K562 (cell line): ENCODE measurements at regions not wholly inside any gene's neighbourhood (a gene's known extent, or its start where the extent isn't known, plus 50 kb on each side); places are given as distances from the start of the nearest gene placed in this dataset.

ENCODE experiments used
- ATAC-seq: fragments of 200-7000 bp; cut with Tn5 transposase; 3 replicates; pipeline ENCODE4 v1.9.1; 2020; ENCODE audit warnings: moderate library complexity
- BruUV-seq: library from RNA; stranded (reverse); fragments of 400-500 nt; replicated peaks from 2 replicates; lab custom pipeline; 2021; lab: Mats Ljungman, UMichigan
- CTCF ChIA-PET: fragments of 300-600 bp; formaldehyde crosslinking; extraction: SDS; loops from one replicate; lab custom pipeline; 2021; ENCODE audit warnings: low intra/inter-chr PET ratio; lab: Yijun Ruan, JAX
- POLR2A ChIA-PET: fragments of 300-600, 350-650 bp; sonication (Branson Sonifier 250); formaldehyde crosslinking; extraction: SDS; loops from one replicate; lab custom pipeline; 2021; ENCODE audit warnings: antibody characterized with exemption, inconsistent platforms; lab: Yijun Ruan, JAX
- DNase-seq, 4 experiments: peaks; one replicate each; pipeline versions ENCODE4 v3.0.0 to v3.0.0-alpha.2; 2011 to 2018; ENCODE audit warnings: low spot score in 3 of 4, mixed read lengths in 3 of 4; ENCODE audit errors: extremely low read depth in 1 of 4
- FAIRE-seq: peaks from 2 replicates; lab custom pipeline; 2011; peaks lifted over from hg19 to GRCh38; lab: Jason Lieb, UNC
- H2AFZ ChIP-seq: 2 replicates; pipeline ENCODE4 v1.6.0; 2011; ENCODE audit warnings: low read depth, low read length, control low read depth, inconsistent platforms
- H3K27ac ChIP-seq: fragments of 200-600 bp; 3 replicates; pipeline ENCODE4 v1.8.0; 2011; ENCODE audit warnings: low read depth, mild to moderate bottlenecking, control low read depth, inconsistent platforms, low read length, moderate library complexity, mixed read lengths; ENCODE audit errors: extremely low read depth
- H3K27me3 ChIP-seq, 2 experiments: fragments of 300-600 bp in 1 of 2; 2 replicates in 1 of 2; 3 replicates in 1 of 2; pipeline versions ENCODE4 v1.6.0 to v1.8.0; 2011; ENCODE audit warnings: inconsistent platforms in 2 of 2, low read length in 2 of 2, mild to moderate bottlenecking in 1 of 2, mixed read lengths in 1 of 2, moderate library complexity in 1 of 2; ENCODE audit not compliant: control insufficient read depth in 2 of 2, insufficient read depth in 2 of 2
- H3K36me3 ChIP-seq: fragments of 300-600 bp; 3 replicates; pipeline ENCODE4 v1.8.0; 2011; ENCODE audit warnings: mild to moderate bottlenecking, low read length, inconsistent platforms; ENCODE audit not compliant: control insufficient read depth, insufficient read depth
- H3K4me1 ChIP-seq, 2 experiments: fragments of 200-600 bp in 1 of 2; replicated peaks in 1 of 2; 2 replicates in 1 of 2; 3 replicates in 1 of 2; pipeline versions ENCODE4 v1.5.1 to v1.8.0; 2011; ENCODE audit warnings: inconsistent platforms in 2 of 2, low read length in 2 of 2, mild to moderate bottlenecking in 1 of 2, mixed read lengths in 1 of 2, moderate library complexity in 1 of 2; ENCODE audit not compliant: control insufficient read depth in 2 of 2, insufficient read depth in 2 of 2
- H3K4me2 ChIP-seq: 2 replicates; pipeline ENCODE4 v1.6.1; 2011; ENCODE audit warnings: low read length, control low read depth, inconsistent platforms, mixed read lengths; ENCODE audit not compliant: insufficient read depth
- H3K4me3 ChIP-seq: fragments of 200-600 bp; sonication (generic), shearing (Covaris generic); 2 replicates; pipeline ENCODE4 v1.5.1; 2016; ENCODE audit warnings: control low read depth, inconsistent platforms
- H3K79me2 ChIP-seq: fragments of 200-600 bp; 3 replicates; pipeline ENCODE4 v1.8.0; 2011; ENCODE audit warnings: low read length, inconsistent platforms; ENCODE audit not compliant: control insufficient read depth, insufficient read depth
- H3K9ac ChIP-seq, 2 experiments: 2 replicates each; pipeline versions ENCODE4 v1.6.0 to v1.6.1; 2011; ENCODE audit warnings: low read depth in 2 of 2, low read length in 2 of 2, control low read depth in 1 of 2, inconsistent platforms in 1 of 2, mild to moderate bottlenecking in 1 of 2, mixed read lengths in 1 of 2; ENCODE audit not compliant: insufficient read depth in 1 of 2
- H3K9me1 ChIP-seq: one replicate; pipeline ENCODE4 v1.6.0; 2011; ENCODE audit warnings: inconsistent platforms, mild to moderate bottlenecking, low read length, moderate library complexity; ENCODE audit not compliant: control insufficient read depth, insufficient read depth
- H3K9me3 ChIP-seq: replicated peaks from 2 replicates; pipeline ENCODE4 v1.5.1; 2011; ENCODE audit warnings: low read depth, low read length, inconsistent platforms; ENCODE audit not compliant: control insufficient read depth, insufficient read depth
- H4K20me1 ChIP-seq: replicated peaks from 2 replicates; pipeline ENCODE4 v1.6.1; 2011; ENCODE audit warnings: low read length, inconsistent platforms, mixed read lengths; ENCODE audit not compliant: control insufficient read depth, insufficient read depth
- BRCA1 ChIP-seq, 2 experiments: fragments of 450-650 bp in 1 of 2; sonication (generic) in 1 of 2; formaldehyde crosslinking in 1 of 2; IDR thresholded peaks; 2 replicates each; pipeline versions ENCODE4 v1.5.0 to v1.6.1; 2017 to 2020; ENCODE audit warnings: mild to moderate bottlenecking in 1 of 2, missing genetic modification reagents in 1 of 2
- HDAC1 ChIP-seq, 2 experiments: fragments of 450-650 bp; IDR thresholded peaks; 2 replicates each; pipeline ENCODE4 v1.6.1; 2016 to 2017; ENCODE audit warnings: inconsistent platforms in 1 of 2, mild to moderate bottlenecking in 1 of 2, moderate library complexity in 1 of 2
- MEF2A ChIP-seq: IDR thresholded peaks from 2 replicates; pipeline ENCODE4 v1.6.1; 2011; ENCODE audit warnings: low read depth, mild to moderate bottlenecking, low read length, moderate library complexity; ENCODE audit not compliant: control insufficient read depth
- PCBP1 ChIP-seq: fragments of 200-400 bp; formaldehyde crosslinking; IDR thresholded peaks from 2 replicates; pipeline ENCODE4 v1.6.1; 2018; ENCODE audit warnings: mild to moderate bottlenecking, low read depth, low read length; ENCODE audit not compliant: poor library complexity, severe bottlenecking
- PPARD ChIP-seq: fragments of 250-450 bp; sonication (Bioruptor Pico); IDR thresholded peaks from 2 replicates; pipeline ENCODE4 v1.8.0; 2022; ENCODE audit warnings: inconsistent platforms, mild to moderate bottlenecking, moderate library complexity
- PTBP1 ChIP-seq: fragments of 200-400 bp; formaldehyde crosslinking; IDR thresholded peaks from 2 replicates; pipeline ENCODE4 v1.6.1; 2017; ENCODE audit warnings: low read depth, low read length
- TAF15 ChIP-seq: fragments of 200-400 bp; formaldehyde crosslinking; IDR thresholded peaks from 2 replicates; pipeline ENCODE4 v1.6.1; 2017; ENCODE audit warnings: mild to moderate bottlenecking, low read depth, low read length, moderate library complexity
- U2AF2 ChIP-seq: fragments of 200-400 bp; formaldehyde crosslinking; optimal IDR thresholded peaks from 2 replicates; pipeline ENCODE3; 2017; ENCODE audit warnings: low read depth, mild to moderate bottlenecking, low read length
- ZNF146 ChIP-seq: IDR thresholded peaks from one replicate; pipeline ENCODE4 v1.6.1; 2018; ENCODE audit warnings: missing compliant biosample characterization; ENCODE audit not compliant: unreplicated experiment
- ZNF75A ChIP-seq: fragments of 450-650 bp; formaldehyde crosslinking; IDR thresholded peaks from 2 replicates; pipeline ENCODE4 v1.4.0; 2020; ENCODE audit warnings: mild to moderate bottlenecking
- WGBS: fragments of 100-300 bp; shearing (Covaris generic); methylation state at CpG from one replicate; pipeline ENCODE4 v1.1.6; 2016; ENCODE audit warnings: low coverage, mixed read lengths; ENCODE audit not compliant: insufficient coverage; ENCODE audit errors: missing lambda C conversion rate; 5-methylcytosine and 5-hydroxymethylcytosine counted together
- in situ Hi-C: fragments of 300-500 bp; cut with MboI; formaldehyde crosslinking; loops from 4 replicates; pipeline ENCODE4 v1.15.0; 2018; ENCODE audit warnings: inconsistent platforms, mixed read lengths
- intact Hi-C: fragments of 100-400 bp; cut with micrococcal nuclease; formaldehyde crosslinking; loops from 2 replicates; pipeline ENCODE4 v1.14.2; 2022
- TF ChIP-seq, protein P1 (sequence below): sonication (generic); formaldehyde crosslinking; IDR thresholded peaks from 2 replicates; pipeline ENCODE4 v1.8.0; 2022; ENCODE audit warnings: mild to moderate bottlenecking, low read depth, missing genetic modification reagents
- TF ChIP-seq, protein P2 (sequence below): fragments of 450-650 bp; IDR thresholded peaks from 2 replicates; pipeline ENCODE4 v1.6.1; 2014; ENCODE audit warnings: low read depth, mild to moderate bottlenecking, moderate library complexity, borderline replicate concordance
- TF ChIP-seq, protein P3 (sequence below): sonication (generic); formaldehyde crosslinking; IDR thresholded peaks from 2 replicates; pipeline ENCODE4 v1.8.0; 2022; ENCODE audit warnings: mild to moderate bottlenecking, missing genetic modification reagents, borderline replicate concordance
- TF ChIP-seq, protein P4 (sequence below): fragments of 450-650 bp; formaldehyde crosslinking; IDR thresholded peaks from 2 replicates; pipeline ENCODE4 v1.4.0; 2020; ENCODE audit warnings: mild to moderate bottlenecking, mixed read lengths

DNA sequence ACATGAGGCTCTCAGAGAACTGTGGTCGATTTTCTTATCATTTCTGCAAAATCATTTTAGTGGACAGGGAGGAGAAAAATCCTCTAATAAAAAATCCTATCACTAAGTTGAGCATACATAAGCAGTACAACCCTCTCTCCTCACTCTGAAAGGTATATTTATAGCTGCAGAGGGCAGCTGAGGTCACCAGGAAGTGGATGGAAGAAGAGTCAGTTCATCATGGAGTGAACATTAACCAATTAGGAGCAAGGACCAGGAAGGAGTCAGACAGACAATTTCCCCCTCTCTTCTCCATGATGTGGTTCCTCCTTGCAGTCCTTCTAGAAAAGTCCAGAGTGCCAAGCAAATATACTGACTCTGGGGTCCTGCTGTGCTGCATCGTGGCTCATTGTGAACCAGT lies 253.7 kb downstream of the TOX3 start (continued):
- TF ChIP-seq, protein P1, sequence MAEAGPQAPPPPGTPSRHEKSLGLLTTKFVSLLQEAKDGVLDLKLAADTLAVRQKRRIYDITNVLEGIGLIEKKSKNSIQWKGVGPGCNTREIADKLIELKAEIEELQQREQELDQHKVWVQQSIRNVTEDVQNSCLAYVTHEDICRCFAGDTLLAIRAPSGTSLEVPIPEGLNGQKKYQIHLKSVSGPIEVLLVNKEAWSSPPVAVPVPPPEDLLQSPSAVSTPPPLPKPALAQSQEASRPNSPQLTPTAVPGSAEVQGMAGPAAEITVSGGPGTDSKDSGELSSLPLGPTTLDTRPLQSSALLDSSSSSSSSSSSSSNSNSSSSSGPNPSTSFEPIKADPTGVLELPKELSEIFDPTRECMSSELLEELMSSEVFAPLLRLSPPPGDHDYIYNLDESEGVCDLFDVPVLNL = no peak
- TF ChIP-seq PCBP1 = no peak
- TF ChIP-seq, protein P2, sequence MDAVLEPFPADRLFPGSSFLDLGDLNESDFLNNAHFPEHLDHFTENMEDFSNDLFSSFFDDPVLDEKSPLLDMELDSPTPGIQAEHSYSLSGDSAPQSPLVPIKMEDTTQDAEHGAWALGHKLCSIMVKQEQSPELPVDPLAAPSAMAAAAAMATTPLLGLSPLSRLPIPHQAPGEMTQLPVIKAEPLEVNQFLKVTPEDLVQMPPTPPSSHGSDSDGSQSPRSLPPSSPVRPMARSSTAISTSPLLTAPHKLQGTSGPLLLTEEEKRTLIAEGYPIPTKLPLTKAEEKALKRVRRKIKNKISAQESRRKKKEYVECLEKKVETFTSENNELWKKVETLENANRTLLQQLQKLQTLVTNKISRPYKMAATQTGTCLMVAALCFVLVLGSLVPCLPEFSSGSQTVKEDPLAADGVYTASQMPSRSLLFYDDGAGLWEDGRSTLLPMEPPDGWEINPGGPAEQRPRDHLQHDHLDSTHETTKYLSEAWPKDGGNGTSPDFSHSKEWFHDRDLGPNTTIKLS = no peak

DNA sequence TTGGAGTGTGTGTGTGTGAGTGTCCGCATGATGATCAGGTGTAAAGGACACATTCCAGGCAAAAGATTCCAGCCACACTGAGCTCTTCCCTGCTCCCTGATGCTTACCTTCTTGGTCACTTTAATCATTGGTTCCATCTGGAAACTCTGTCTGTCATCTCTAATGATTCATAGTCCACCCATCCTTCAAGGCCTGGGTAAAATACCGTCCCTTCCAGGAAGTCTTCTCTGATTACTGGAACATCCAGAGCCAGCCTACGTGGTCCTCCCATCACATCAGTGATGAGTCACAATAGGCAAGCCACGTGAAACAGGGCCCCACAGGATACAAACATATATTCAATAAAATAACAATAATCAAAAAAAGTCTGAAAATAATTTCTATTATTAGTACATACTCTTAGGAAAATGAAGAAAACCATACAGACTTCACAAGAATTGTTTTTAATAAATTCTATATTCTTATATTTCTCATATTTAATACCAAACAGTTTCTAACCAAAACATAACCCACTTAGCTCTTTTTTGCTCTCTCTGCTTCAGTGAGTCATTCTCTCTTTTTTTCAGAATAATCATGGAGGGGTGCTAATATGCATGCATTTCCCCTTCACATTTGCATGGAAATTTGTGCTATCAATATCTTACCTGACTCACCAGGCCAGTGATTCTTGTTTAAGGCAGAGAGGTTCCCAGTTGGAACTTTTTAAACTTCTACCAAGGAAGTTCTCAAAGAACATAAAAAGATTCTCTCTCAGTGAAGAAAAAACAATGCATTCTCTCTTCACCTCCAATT lies 263.2 kb downstream of the TOX3 start:
- CTCF ChIA-PET = no interaction called here
- H3K36me3 ChIP-seq = no peaks in the 10 kb centered on the region
- ATAC-seq (no peak), DNase-seq (no peak), FAIRE-seq (no peak)
- H3K9ac ChIP-seq = no peak overlapping the region
- H4K20me1 ChIP-seq = no peaks in the 10 kb centered on the region
- POLR2A ChIA-PET = no interaction called here
- H2AFZ ChIP-seq = no peak overlapping the region
- no peak overlapping the region for H3K27ac ChIP-seq
- BruUV-seq = no TSS peak
- in situ Hi-C loops (no loop called here), intact Hi-C loops (no loop called here)
- H3K79me2 ChIP-seq = no peaks in the 10 kb centered on the region
- H3K9me3 ChIP-seq = no peaks in the 10 kb centered on the region
- H3K27me3 ChIP-seq = no peaks in the 10 kb centered on the region
- H3K9me1 ChIP-seq = no peaks in the 10 kb centered on the region
- no peaks in the 10 kb centered on the region for H3K4me1 ChIP-seq
- WGBS = 2% methylated on average over 4 of the region's 4 CpGs
- no peak overlapping the region for H3K4me2 ChIP-seq
- no peak overlapping the region for H3K4me3 ChIP-seq
- TF ChIP-seq ZNF75A (CRISPR knock-in tag) (no peak), MEF2A (no peak), TAF15 (no peak), BRCA1 (IDR thresholded peaks at IDR 0.05) (no peak), BRCA1 (CRISPR knock-in tag; IDR thresholded peaks at IDR 0.05) (no peak), ZNF146 (CRISPR knock-in tag) (no peak), PPARD (no peak), PTBP1 (no peak), U2AF2 (no peak), HDAC1 (IDR thresholded peaks at IDR 0.05) (no peak)
- TF ChIP-seq, protein P3, sequence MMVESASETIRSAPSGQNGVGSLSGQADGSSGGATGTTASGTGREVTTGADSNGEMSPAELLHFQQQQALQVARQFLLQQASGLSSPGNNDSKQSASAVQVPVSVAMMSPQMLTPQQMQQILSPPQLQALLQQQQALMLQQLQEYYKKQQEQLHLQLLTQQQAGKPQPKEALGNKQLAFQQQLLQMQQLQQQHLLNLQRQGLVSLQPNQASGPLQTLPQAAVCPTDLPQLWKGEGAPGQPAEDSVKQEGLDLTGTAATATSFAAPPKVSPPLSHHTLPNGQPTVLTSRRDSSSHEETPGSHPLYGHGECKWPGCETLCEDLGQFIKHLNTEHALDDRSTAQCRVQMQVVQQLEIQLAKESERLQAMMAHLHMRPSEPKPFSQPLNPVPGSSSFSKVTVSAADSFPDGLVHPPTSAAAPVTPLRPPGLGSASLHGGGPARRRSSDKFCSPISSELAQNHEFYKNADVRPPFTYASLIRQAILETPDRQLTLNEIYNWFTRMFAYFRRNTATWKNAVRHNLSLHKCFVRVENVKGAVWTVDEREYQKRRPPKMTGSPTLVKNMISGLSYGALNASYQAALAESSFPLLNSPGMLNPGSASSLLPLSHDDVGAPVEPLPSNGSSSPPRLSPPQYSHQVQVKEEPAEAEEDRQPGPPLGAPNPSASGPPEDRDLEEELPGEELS (CRISPR knock-in tag) = no peak
- TF ChIP-seq, protein P4, sequence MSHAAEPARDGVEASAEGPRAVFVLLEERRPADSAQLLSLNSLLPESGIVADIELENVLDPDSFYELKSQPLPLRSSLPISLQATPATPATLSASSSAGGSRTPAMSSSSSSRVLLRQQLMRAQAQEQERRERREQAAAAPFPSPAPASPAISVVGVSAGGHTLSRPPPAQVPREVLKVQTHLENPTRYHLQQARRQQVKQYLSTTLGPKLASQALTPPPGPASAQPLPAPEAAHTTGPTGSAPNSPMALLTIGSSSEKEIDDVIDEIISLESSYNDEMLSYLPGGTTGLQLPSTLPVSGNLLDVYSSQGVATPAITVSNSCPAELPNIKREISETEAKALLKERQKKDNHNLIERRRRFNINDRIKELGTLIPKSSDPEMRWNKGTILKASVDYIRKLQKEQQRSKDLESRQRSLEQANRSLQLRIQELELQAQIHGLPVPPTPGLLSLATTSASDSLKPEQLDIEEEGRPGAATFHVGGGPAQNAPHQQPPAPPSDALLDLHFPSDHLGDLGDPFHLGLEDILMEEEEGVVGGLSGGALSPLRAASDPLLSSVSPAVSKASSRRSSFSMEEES (CRISPR knock-in tag) = no peak
